SK-N-MC (cell line): ENCODE measurements at regions not wholly inside any gene's neighbourhood (a gene's known extent, or its start where the extent isn't known, plus 50 kb on each side); places are given as distances from the start of the nearest gene placed in this dataset.
"Not testable (repeated sequence)": the region's sequence is repeated elsewhere in the genome, so short reads cannot be mapped to it uniquely, and the experiment has no call there.

Experiments
- EZH2 ChIP-seq: fragments of 200-600 bp; sonication (generic); IDR thresholded peaks from one replicate; pipeline ENCODE4 v1.6.1; 2017; ENCODE audit warnings: antibody characterized with exemption
- FOXP2 ChIP-seq: optimal IDR thresholded peaks from 2 replicates; pipeline ENCODE3; 2011; ENCODE audit warnings: mild to moderate bottlenecking, moderate library complexity; ENCODE audit not compliant: insufficient read depth; ENCODE audit errors: extremely low read length, control extremely low read depth
- POLR2AphosphoS5 ChIP-seq: IDR thresholded peaks from 2 replicates; pipeline ENCODE4 v1.6.1; 2012; ENCODE audit warnings: mild to moderate bottlenecking, low read depth, low read length, borderline replicate concordance

GRCh38 chr1:30547326-30547725 is 176.1 kb downstream of the MATN1 start:
- TF ChIP-seq EZH2, POLR2AphosphoS5, FOXP2: not testable (repeated sequence)
